Heart left ventricle (tissue), 16 donors: ENCODE measurements at regions not wholly inside any gene's neighbourhood (a gene's known extent, or its start where the extent isn't known, plus 50 kb on each side); places are given as distances from the start of the nearest gene placed in this dataset.

Experiments used
- ATAC-seq, 4 donors: fragments of 200-7000 bp; cut with Tn5 transposase; one replicate each; pipeline ENCODE4 v1.9.1; 2020 to 2022; ENCODE audit warnings: moderate library complexity in 4 of 4, mild to moderate bottlenecking in 3 of 4, moderate number of reproducible peaks in 1 of 4
- DNase-seq, 5 donors: peaks; one replicate each; pipeline ENCODE4 v3.0.0-alpha.2; 2020
- H3K27ac ChIP-seq, 12 donors: fragments of 200-600 bp; sonication (generic) in 4 of 12; one replicate each; pipeline versions ENCODE4 v1.5.0 to v1.8.0; 2016 to 2022; ENCODE audit warnings: mild to moderate bottlenecking in 2 of 12
- H3K27me3 ChIP-seq, 9 donors: fragments of 200-600 bp; sonication (generic) in 2 of 9; one replicate each; pipeline versions ENCODE4 v1.5.1 to v1.8.0; 2016 to 2022; ENCODE audit warnings: mild to moderate bottlenecking in 3 of 9
- H3K36me3 ChIP-seq, 9 donors: fragments of 200-600 bp; sonication (generic) in 2 of 9; one replicate each; pipeline versions ENCODE4 v1.5.0 to v1.8.0; 2018 to 2022; ENCODE audit warnings: mild to moderate bottlenecking in 2 of 9
- H3K4me1 ChIP-seq, 12 donors: fragments of 200-600 bp; sonication (generic) in 4 of 12; one replicate each; pipeline versions ENCODE4 v1.5.0 to v1.8.0; 2016 to 2022; ENCODE audit warnings: mild to moderate bottlenecking in 3 of 12
- H3K4me3 ChIP-seq, 12 donors: fragments of 200-600 bp; sonication (generic) in 4 of 12; one replicate each; pipeline versions ENCODE4 v1.5.0 to v1.8.0; 2017 to 2022; ENCODE audit warnings: mild to moderate bottlenecking in 9 of 12, moderate library complexity in 4 of 12
- H3K9me3 ChIP-seq, 12 donors: fragments of 200-600 bp; sonication (generic) in 4 of 12; one replicate each; pipeline versions ENCODE4 v1.5.0 to v1.8.0; 2016 to 2022; ENCODE audit warnings: mild to moderate bottlenecking in 1 of 12
- CTCF ChIP-seq, 12 donors: fragments of 200-600 bp; sonication (generic) in 4 of 12; IDR thresholded peaks; one replicate each; pipeline versions ENCODE4 v1.5.0 to v1.8.0; 2018 to 2022; ENCODE audit warnings: antibody characterized with exemption in 12 of 12, mild to moderate bottlenecking in 5 of 12
- POLR2A ChIP-seq, 2 donors: fragments of 450-650 bp; IDR thresholded peaks; one replicate each; pipeline ENCODE4 v1.6.1; 2017; ENCODE audit warnings: antibody characterized with exemption in 2 of 2, mild to moderate bottlenecking in 2 of 2, moderate library complexity in 2 of 2
- whole genome bisulfite sequencing, 4 donors: extraction: QIAGEN DNeasy Blood & Tissue Kit in 2 of 4; methylation state at CpG; one replicate each; pipeline versions ENCODE4 v1.1.5 to v1.1.7; 2013 to 2018; 5-methylcytosine and 5-hydroxymethylcytosine counted together
- intact Hi-C, 10 donors: fragments of 100-400 bp; cut with DNase I; formaldehyde crosslinking; loops; one replicate each; pipeline versions ENCODE4 v1.11.1 to v1.14.2; 2022
- donor health status: ischemic (EF 13 %, LVEDD 7.1; RV severe dilation, severe dysfunction).
- donor health status: healthy with polysubstance abuse.
- donor health status: DM: no; HTN: yes; CAD: no.
- donor health status: DM: no; HTN: no; CAD: no.
- donor health status: ischemic (EF 25% LVEDD 6.9; RV normal size, moderate dysfunction).
- donor health status: ischemic (EF 25% LVEDD 5.7; RV mildly dilated, moderate dysfunction).
- donor health status: healthy.
- donor health status: DM: yes; HTN: yes; CAD: no.
- donor health status: ischemic (EF 35%, LVEDD 5.7; RV mildly dilated, moderate dysfunction).
- donor health status: nonischemic (EF 11% LVEDD 7.7; RV severe dilation, severe dysfunction).
- donor health status: DM: yes; HTN: yes; CAD: no.
- donor health status: PGD.
- donor health status: ischemic (EF 29% LVEDD 5.4; RV normal size, mild dysfunction).
- donor health status: nonischemic (EF 23%, LVEDD 6.1; RV moderate dilation, normal function).

- ATAC-seq (no peak), DNase-seq (no peak)
- Histone ChIP-seq H3K9me3 (no peaks in the 10 kb centered on the region), H3K4me1 (peaks cover 0 to 18% (median 0%) of the 10 kb centered on the region in 12 donors), H3K27ac (no peak overlapping the region), H3K27me3 (no peaks in the 10 kb centered on the region), H3K36me3 (no peaks in the 10 kb centered on the region), H3K4me3 (no peak overlapping the region)
- no peak for TF ChIP-seq POLR2A (IDR thresholded peaks at IDR 0.05)
- TF ChIP-seq CTCF (IDR thresholded peaks at IDR 0.05): no peak
- WGBS, 4 donors: 70 to 73% (median 73%) methylated on average over 4 of the region's 4 CpGs
- intact Hi-C loops: loop anchor here in 1 of 10 donors (10.0 kb wide), 2 partner anchors 96 to 144 kb away; partner anchors contain the start of gene SEMA6D
These were observed 146.9 kb upstream of the SEMA6D start for GRCh38 chr15:47570451-47570850.

GRCh38 chr15:47570881-47571640 lies 146.2 kb upstream of the SEMA6D start:
- Histone ChIP-seq H3K4me1 (peaks cover 0 to 18% (median 0%) of the 10 kb centered on the region in 12 donors), H3K4me3 (no peak overlapping the region), H3K27me3 (no peaks in the 10 kb centered on the region), H3K9me3 (no peaks in the 10 kb centered on the region), H3K27ac (no peak overlapping the region), H3K36me3 (no peaks in the 10 kb centered on the region)
- WGBS, 4 donors: 52 to 70% (median 62%) methylated on average over 4 of the region's 4 CpGs
- intact Hi-C loops: loop anchor here in 1 of 10 donors (10.0 kb wide), 2 partner anchors 96 to 144 kb away; partner anchors contain the start of gene SEMA6D
- TF ChIP-seq CTCF (IDR thresholded peaks at IDR 0.05) (no peak), POLR2A (IDR thresholded peaks at IDR 0.05) (no peak)
- DNase-seq: no peak
- no peak for ATAC-seq

- H3K9me3 ChIP-seq: no peaks in the 10 kb centered on the region
- ATAC-seq (no peak), DNase-seq (no peak)
- H3K27ac ChIP-seq: no peak overlapping the region
- no peak for TF ChIP-seq CTCF (IDR thresholded peaks at IDR 0.05)
- TF ChIP-seq POLR2A (IDR thresholded peaks at IDR 0.05): no peak
- intact Hi-C loops: loop anchor here in 1 of 10 donors (10.0 kb wide), 2 partner anchors 99 to 141 kb away; partner anchors contain the start of gene SEMA6D
- H3K4me3 ChIP-seq: no peak overlapping the region
- peaks cover 0 to 28% (median 5%) of the 10 kb centered on the region in 12 donors for H3K4me1 ChIP-seq
- H3K36me3 ChIP-seq: no peaks in the 10 kb centered on the region
- H3K27me3 ChIP-seq: no peaks in the 10 kb centered on the region
These were observed 143.6 kb upstream of the SEMA6D start for GRCh38 chr15:47573673-47574072.

GRCh38 chr15:47577000-47577399 lies 140.3 kb upstream of the SEMA6D start:
- no peak overlapping the region for H3K27ac ChIP-seq
- intact Hi-C loops: loop anchor here in 1 of 10 donors (10.0 kb wide), 2 partner anchors 102 to 138 kb away; partner anchors contain the start of gene SEMA6D
- no peaks in the 10 kb centered on the region for H3K27me3 ChIP-seq
- ATAC-seq: no peak
- H3K36me3 ChIP-seq: no peaks in the 10 kb centered on the region
- peaks cover 0 to 11% (median 5%) of the 10 kb centered on the region in 12 donors for H3K4me1 ChIP-seq
- no peaks in the 10 kb centered on the region for H3K9me3 ChIP-seq
- H3K4me3 ChIP-seq: no peak overlapping the region
- no peak for TF ChIP-seq POLR2A (IDR thresholded peaks at IDR 0.05)
- no peak for TF ChIP-seq CTCF (IDR thresholded peaks at IDR 0.05)
- DNase-seq: no peak
